Fibroblast of skin of left quadriceps (primary cell): ENCODE measurements at regions not wholly inside any gene's neighbourhood (a gene's known extent, or its start where the extent isn't known, plus 50 kb on each side); places are given as distances from the start of the nearest gene placed in this dataset.

Experiments used
- DNase-seq, 2 experiments: peaks; one replicate each; pipeline ENCODE4 v3.0.0-alpha.2; 2013; ENCODE audit warnings: low read depth in 2 of 2

GRCh38 chr12:16688200-16688599, 82.2 kb upstream of the LMO3 start:
- no peak for DNase-seq

- DNase-seq, result no peak
Measured at GRCh38 chr12:16685107-16685506, 79.1 kb upstream of the LMO3 start.

DNA sequence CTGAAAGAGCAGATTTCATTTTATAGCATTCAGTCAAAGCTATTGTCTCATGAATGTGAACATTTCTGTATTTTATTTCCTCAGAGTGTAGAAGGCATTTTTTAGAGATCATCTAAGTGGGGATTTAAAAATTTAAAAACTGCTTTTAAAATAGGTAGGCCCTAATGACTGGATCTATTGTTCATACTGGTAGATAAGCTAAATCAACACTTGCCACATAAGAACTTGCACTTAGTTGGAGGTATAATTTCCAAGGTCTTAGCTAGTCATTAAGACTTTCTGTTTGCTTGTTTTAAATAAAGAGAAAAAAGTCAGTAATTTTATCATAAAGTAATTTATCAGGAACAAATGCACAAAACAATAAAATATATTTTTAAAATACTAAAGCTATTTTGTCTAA, 75.2 kb upstream of the LMO3 start:
- no peak for DNase-seq

DNA sequence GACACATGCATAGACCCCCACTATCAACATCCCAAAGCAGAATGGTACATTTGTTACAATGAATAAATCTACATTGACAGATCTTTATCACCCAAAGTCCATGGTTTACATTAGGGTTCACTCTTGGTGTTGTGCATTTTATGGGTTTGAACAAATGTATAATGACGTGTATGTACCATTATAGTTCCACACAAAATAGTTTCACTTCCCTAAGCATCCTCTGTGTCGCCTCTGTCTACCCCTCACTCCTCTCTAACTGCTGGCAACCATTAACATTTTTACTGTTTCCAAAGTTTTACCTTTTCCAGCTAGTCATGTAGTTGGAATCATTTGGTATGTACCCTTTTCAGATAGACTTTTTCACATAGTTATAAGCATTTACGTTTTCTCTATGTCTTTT, 69.5 kb upstream of the LMO3 start:
- no peak for DNase-seq

GRCh38 chr12:16674885-16675284, 68.9 kb upstream of the LMO3 start:
- no peak for DNase-seq

DNA sequence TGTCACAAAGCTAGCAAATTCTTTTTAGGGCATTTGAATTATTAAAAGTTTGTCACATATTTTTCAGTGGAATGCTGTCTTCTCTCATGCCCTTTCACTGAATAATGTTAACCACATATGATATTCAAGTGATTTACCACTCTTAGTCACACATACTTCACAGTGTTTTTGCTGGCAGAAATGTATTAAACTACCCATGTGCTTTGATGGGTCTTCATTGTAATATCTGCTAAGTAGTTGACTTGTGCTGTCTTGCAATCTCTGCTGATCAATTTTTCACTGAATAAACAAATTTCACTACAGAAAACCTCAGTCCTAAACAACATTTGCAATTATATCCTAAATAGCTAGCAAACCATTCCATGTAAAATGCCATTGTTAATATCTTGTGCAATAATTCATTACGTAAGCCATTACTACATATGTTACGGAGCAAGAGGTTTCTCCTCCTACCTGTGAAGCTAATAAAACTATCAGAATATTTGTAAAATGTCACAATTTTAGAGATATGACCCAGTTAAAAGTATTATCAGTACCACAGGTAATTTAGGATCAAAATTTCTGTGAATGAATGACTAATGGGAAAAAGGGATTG, 64.6 kb upstream of the LMO3 start:
- no peak for DNase-seq

DNA sequence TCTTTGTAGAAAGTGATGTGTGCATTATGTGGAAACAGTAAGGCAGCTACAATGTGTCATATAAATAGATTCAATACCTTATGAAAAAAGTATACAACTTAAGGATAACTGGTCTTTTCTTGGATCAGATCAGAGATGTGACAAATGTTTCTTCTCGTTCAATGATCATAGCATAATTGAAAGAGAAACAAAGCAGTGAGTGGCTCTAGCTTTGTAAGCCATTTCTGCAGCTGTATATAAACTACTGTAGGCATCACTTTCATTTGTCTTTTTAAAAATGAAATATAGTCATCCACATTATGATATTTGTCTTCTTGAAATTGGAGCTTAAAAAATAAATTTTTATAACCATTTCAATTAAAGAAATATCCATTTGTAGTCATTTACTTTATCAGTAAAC, 63.8 kb upstream of the LMO3 start:
- no peak for DNase-seq

DNA sequence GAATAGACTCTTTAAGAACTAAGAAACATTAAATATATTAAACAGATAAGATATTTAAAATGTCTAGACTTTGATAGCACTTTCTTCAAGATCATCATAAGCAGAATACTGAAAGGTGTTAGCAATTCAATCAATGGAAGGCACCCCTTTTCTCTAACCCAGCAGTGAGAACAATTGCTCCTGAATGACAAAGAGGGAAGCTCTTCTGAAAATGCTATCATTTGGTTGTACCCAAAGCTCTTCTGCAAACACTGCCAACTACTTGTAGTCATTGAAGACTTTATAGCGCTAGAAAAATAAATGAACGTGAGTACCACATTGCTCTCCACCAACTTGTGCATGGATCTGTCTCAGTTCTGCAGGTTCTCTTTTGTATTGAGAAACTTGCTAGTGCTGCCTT, 62.2 kb upstream of the LMO3 start:
- no peak for DNase-seq

- no peak for DNase-seq
Measured at GRCh38 chr12:16658699-16659098, 52.7 kb upstream of the LMO3 start.
